Loucy (cell line): ENCODE measurements at regions not wholly inside any gene's neighbourhood (a gene's known extent, or its start where the extent isn't known, plus 50 kb on each side); places are given as distances from the start of the nearest gene placed in this dataset.

ENCODE experiments used
- EZH2phosphoT487 ChIP-seq: fragments of 200-600 bp; IDR thresholded peaks from 2 replicates; pipeline ENCODE4 v1.6.1; 2018; ENCODE audit warnings: antibody characterized with exemption, mild to moderate bottlenecking, moderate library complexity, borderline replicate concordance
- TF ChIP-seq, protein P1 (sequence below): fragments of 200-600 bp; sonication (generic); conservative IDR thresholded peaks from 2 replicates; pipeline ENCODE4 v1.5.1; 2014; ENCODE audit warnings: mild to moderate bottlenecking, antibody characterized with exemption, low read length

- TF ChIP-seq, protein P1, sequence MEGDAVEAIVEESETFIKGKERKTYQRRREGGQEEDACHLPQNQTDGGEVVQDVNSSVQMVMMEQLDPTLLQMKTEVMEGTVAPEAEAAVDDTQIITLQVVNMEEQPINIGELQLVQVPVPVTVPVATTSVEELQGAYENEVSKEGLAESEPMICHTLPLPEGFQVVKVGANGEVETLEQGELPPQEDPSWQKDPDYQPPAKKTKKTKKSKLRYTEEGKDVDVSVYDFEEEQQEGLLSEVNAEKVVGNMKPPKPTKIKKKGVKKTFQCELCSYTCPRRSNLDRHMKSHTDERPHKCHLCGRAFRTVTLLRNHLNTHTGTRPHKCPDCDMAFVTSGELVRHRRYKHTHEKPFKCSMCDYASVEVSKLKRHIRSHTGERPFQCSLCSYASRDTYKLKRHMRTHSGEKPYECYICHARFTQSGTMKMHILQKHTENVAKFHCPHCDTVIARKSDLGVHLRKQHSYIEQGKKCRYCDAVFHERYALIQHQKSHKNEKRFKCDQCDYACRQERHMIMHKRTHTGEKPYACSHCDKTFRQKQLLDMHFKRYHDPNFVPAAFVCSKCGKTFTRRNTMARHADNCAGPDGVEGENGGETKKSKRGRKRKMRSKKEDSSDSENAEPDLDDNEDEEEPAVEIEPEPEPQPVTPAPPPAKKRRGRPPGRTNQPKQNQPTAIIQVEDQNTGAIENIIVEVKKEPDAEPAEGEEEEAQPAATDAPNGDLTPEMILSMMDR, result no peak
- no peak for TF ChIP-seq EZH2phosphoT487
Observed at GRCh38 chr11:11095831-11096723, 238.2 kb upstream of the ZBED5 start.
